HG03378 (cell line): ENCODE measurements at regions not wholly inside any gene's neighbourhood (a gene's known extent, or its start where the extent isn't known, plus 50 kb on each side); places are given as distances from the start of the nearest gene placed in this dataset.

Experiments used
- ATAC-seq: cut with Tn5 transposase; IDR thresholded peaks from one replicate; pipeline ENCODE4 v1.9.1; 2021; ENCODE audit warnings: mild to moderate bottlenecking, moderate library complexity; ENCODE audit not compliant: unreplicated experiment

GRCh38 chr12:126144603-126145002, 1079.4 kb downstream of the AACS start:
- ATAC-seq = no peak

GRCh38 chr12:126147321-126147720, 1082.1 kb downstream of the AACS start:
- ATAC-seq = no peak

- ATAC-seq = no peak
These were observed 1091.8 kb downstream of the AACS start for GRCh38 chr12:126156806-126157574.

GRCh38 chr12:126157575-126157966, 1092.3 kb downstream of the AACS start:
- ATAC-seq = no peak

GRCh38 chr12:126159139-126159538, 1093.9 kb downstream of the AACS start:
- ATAC-seq = no peak

- ATAC-seq = no peak
These were observed 1095.7 kb downstream of the AACS start for GRCh38 chr12:126160912-126161311.

GRCh38 chr12:126163984-126164383, 1098.7 kb downstream of the AACS start:
- ATAC-seq = no peak

GRCh38 chr12:126171937-126172559, 1106.8 kb downstream of the AACS start:
- no peak for ATAC-seq

- no peak for ATAC-seq
These were observed 1117.5 kb downstream of the AACS start for GRCh38 chr12:126182619-126183236.

- ATAC-seq = no peak
These were observed 1119.8 kb downstream of the AACS start for GRCh38 chr12:126185025-126185424.

GRCh38 chr12:126189856-126190255, 1124.6 kb downstream of the AACS start:
- ATAC-seq = no peak

- ATAC-seq = no peak
These were observed 1126.0 kb downstream of the AACS start for GRCh38 chr12:126191031-126191891.

GRCh38 chr12:126191949-126192348, 1126.7 kb downstream of the AACS start:
- ATAC-seq = no peak

GRCh38 chr12:126193190-126193589, 1128.0 kb downstream of the AACS start:
- no peak for ATAC-seq

- ATAC-seq = no peak
These were observed 1131.0 kb downstream of the AACS start for GRCh38 chr12:126196263-126196662.

- no peak for ATAC-seq
These were observed 1133.3 kb downstream of the AACS start for GRCh38 chr12:126198516-126198915.

- ATAC-seq = no peak
These were observed 1133.9 kb downstream of the AACS start for GRCh38 chr12:126198966-126199692.

- ATAC-seq = no peak
These were observed 1136.8 kb downstream of the AACS start for GRCh38 chr12:126201981-126202537.

- no peak for ATAC-seq
These were observed 1139.1 kb downstream of the AACS start for GRCh38 chr12:126204326-126204725.

- ATAC-seq = no peak
These were observed 1144.8 kb downstream of the AACS start for GRCh38 chr12:126210026-126210425.
